Thyroid gland (tissue), 4 donors: ENCODE measurements at regions not wholly inside any gene's neighbourhood (a gene's known extent, or its start where the extent isn't known, plus 50 kb on each side); places are given as distances from the start of the nearest gene placed in this dataset.

Experiments used
- DNase-seq, 2 donors: peaks; one replicate each; pipeline ENCODE4 v3.0.0-alpha.2; 2019
- H3K27ac ChIP-seq, 3 donors: fragments of 200-600 bp; sonication (generic); 1 replicate in 2 of 3; 2 replicates in 1 of 3; pipeline ENCODE4 v1.5.1; 2016 to 2019; ENCODE audit warnings: mild to moderate bottlenecking in 1 of 3, moderate library complexity in 1 of 3
- H3K27me3 ChIP-seq: fragments of 200-600 bp; sonication (generic); one replicate; pipeline ENCODE4 v1.5.1; 2019
- H3K36me3 ChIP-seq, 2 donors: fragments of 200-600 bp; sonication (generic); one replicate each; pipeline ENCODE4 v1.5.1; 2016 to 2019
- H3K4me1 ChIP-seq, 2 donors: fragments of 200-600 bp; sonication (generic); one replicate each; pipeline ENCODE4 v1.5.1; 2017 to 2019
- H3K4me3 ChIP-seq, 3 donors: fragments of 200-600 bp; sonication (generic); replicated peaks in 1 of 3; 1 replicate in 2 of 3; 2 replicates in 1 of 3; pipeline ENCODE4 v1.5.1; 2016; ENCODE audit warnings: mild to moderate bottlenecking in 1 of 3
- H3K9me3 ChIP-seq: fragments of 200-600 bp; sonication (generic); one replicate; pipeline ENCODE4 v1.5.1; 2017
- CTCF ChIP-seq, 6 experiments: fragments of 200-600 bp in 3 of 6; fragments of 450-650 bp in 3 of 6; sonication (generic) in 3 of 6; IDR thresholded peaks; one replicate each; pipeline ENCODE4 v1.5.1; 2016 to 2019; ENCODE audit warnings: antibody characterized with exemption in 6 of 6, mild to moderate bottlenecking in 2 of 6, inconsistent platforms in 1 of 6, moderate library complexity in 1 of 6
- POLR2A ChIP-seq, 2 donors: fragments of 450-650 bp; IDR thresholded peaks; one replicate each; pipeline ENCODE4 v1.6.1; 2017; ENCODE audit warnings: antibody characterized with exemption in 2 of 2, mild to moderate bottlenecking in 2 of 2, moderate library complexity in 1 of 2
- WGBS, 2 donors: methylation state at CpG; one replicate each; pipeline ENCODE4 v1.1.5; 2017; 5-methylcytosine and 5-hydroxymethylcytosine counted together
- intact Hi-C: fragments of 100-400 bp; cut with DNase I; formaldehyde crosslinking; loops from one replicate; pipeline ENCODE4 v1.15.1; 2023

DNA sequence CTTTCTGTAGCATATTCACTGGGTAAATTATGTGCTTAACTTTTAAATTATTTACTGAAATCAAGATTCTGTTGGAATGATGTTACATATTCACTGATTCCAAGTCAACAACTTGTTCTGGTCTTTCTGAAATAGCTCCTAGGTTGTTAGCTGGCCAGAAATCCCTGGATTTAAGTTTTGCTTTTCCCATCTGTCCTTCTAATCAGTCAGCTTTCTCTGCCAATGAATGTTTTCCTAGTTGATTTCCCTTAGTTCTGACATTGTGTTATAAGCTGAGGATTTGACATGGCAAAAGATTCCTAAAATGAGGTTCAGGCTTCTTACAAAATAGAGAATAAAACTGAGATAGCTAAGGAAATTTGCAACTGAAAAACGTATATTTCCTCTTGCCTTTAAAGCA, 1479.6 kb downstream of the MRPL39 start:
- Histone ChIP-seq H3K27me3 (no peaks in the 10 kb centered on the region), H3K4me3 (no peak overlapping the region), H3K4me1 (no peaks in the 10 kb centered on the region), H3K9me3 (no peaks in the 10 kb centered on the region), H3K27ac (no peak overlapping the region), H3K36me3 (no peaks in the 10 kb centered on the region)
- WGBS, 2 donors, result 52 to 58% methylated on average over 1 of the region's 1 CpG
- intact Hi-C loops, result no loop called here
- no peak for DNase-seq
- no peak for TF ChIP-seq CTCF (IDR thresholded peaks at IDR 0.05)
- TF ChIP-seq POLR2A (IDR thresholded peaks at IDR 0.05), result no peak

DNA sequence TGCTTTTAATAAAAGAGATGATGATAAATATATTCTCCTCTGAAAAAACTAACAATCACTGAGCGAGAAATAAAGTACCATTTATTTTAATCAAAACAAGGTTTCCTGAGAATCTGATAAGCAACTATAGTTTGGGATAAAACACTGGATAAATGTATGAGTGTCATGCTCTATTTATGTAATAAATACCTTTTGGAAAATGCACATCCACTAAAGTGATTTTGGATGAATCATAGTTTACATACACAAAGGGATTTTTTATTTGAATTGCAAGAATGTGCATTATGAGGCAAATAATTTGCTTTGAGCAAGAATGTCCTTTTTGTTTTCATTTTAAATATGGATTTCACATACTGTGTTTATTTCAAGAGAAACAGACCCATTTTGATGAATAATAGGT, 1483.5 kb downstream of the MRPL39 start:
- intact Hi-C loops, result no loop called here
- 76 to 90% methylated on average over 1 of the region's 1 CpG for WGBS, 2 donors
- DNase-seq, result no peak
- Histone ChIP-seq H3K9me3 (no peaks in the 10 kb centered on the region), H3K4me3 (no peak overlapping the region), H3K27me3 (no peaks in the 10 kb centered on the region), H3K4me1 (no peaks in the 10 kb centered on the region), H3K36me3 (no peaks in the 10 kb centered on the region), H3K27ac (no peak overlapping the region)
- TF ChIP-seq POLR2A (IDR thresholded peaks at IDR 0.05) (no peak), CTCF (IDR thresholded peaks at IDR 0.05) (no peak)

GRCh38 chr21:24118738-24119459, 1488.4 kb downstream of the MRPL39 start:
- Histone ChIP-seq H3K36me3 (no peaks in the 10 kb centered on the region), H3K27ac (no peak overlapping the region), H3K27me3 (no peaks in the 10 kb centered on the region), H3K9me3 (no peaks in the 10 kb centered on the region), H3K4me3 (no peak overlapping the region), H3K4me1 (no peaks in the 10 kb centered on the region)
- 74% methylated on average over 5 of the region's 5 CpGs for WGBS, 2 donors
- intact Hi-C loops, result no loop called here
- TF ChIP-seq CTCF (IDR thresholded peaks at IDR 0.05) (no peak), POLR2A (IDR thresholded peaks at IDR 0.05) (no peak)
- DNase-seq, result no peak

DNA sequence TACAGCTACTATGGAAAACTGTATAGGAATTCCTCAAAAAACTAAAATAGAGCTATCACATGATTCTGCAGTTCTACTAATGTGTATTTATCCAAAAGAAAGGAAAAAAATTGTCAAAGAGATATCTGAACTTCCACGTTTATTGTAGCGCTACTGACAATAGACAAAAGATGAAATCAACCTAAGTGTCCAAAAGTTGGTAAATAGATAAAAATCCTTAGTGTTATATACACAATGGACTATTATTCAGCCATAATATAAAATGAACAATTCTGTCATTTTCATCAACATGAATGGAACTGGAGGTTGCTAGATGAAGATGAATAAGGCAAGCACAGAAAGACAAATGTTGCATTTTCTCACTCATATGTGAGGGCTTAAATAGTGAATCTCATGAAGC, 1492.1 kb downstream of the MRPL39 start:
- intact Hi-C loops, result no loop called here

More for the DNA sequence above, 1492.1 kb downstream of the MRPL39 start:
- TF ChIP-seq CTCF (IDR thresholded peaks at IDR 0.05) (no peak), POLR2A (IDR thresholded peaks at IDR 0.05) (no peak)
- H3K4me3 ChIP-seq, result no peak overlapping the region
- no peak overlapping the region for H3K27ac ChIP-seq
- no peaks in the 10 kb centered on the region for H3K9me3 ChIP-seq
- H3K36me3 ChIP-seq, result no peaks in the 10 kb centered on the region
- 90 to 96% methylated on average over 2 of the region's 2 CpGs for WGBS, 2 donors
- no peaks in the 10 kb centered on the region for H3K4me1 ChIP-seq
- DNase-seq, result no peak
- no peaks in the 10 kb centered on the region for H3K27me3 ChIP-seq
